H9 (cell line): ENCODE measurements at regions not wholly inside any gene's neighbourhood (a gene's known extent, or its start where the extent isn't known, plus 50 kb on each side); places are given as distances from the start of the nearest gene placed in this dataset.
A peak's percentile ranks its signal among the peaks of the same experiment; 100 is the strongest.

ENCODE experiments used
- DNase-seq: peaks from one replicate; pipeline ENCODE4 v3.0.0-alpha.2; 2017
- H2AFZ ChIP-seq: one replicate; pipeline ENCODE4 v1.6.1; 2013; ENCODE audit warnings: mild to moderate bottlenecking, low read length, control low read depth, moderate library complexity
- H2AK5ac ChIP-seq: 2 replicates; pipeline ENCODE4 v1.6.1; 2013; ENCODE audit warnings: low read length, control low read depth, mixed read lengths; ENCODE audit not compliant: insufficient read length
- H2BK120ac ChIP-seq: one replicate; pipeline ENCODE4 v1.6.1; 2013; ENCODE audit warnings: low read depth, mild to moderate bottlenecking, low read length, control low read depth, inconsistent platforms; ENCODE audit not compliant: poor library complexity, severe bottlenecking
- H2BK12ac ChIP-seq: 2 replicates; pipeline ENCODE4 v1.6.1; 2013; ENCODE audit warnings: low read length, control low read depth, mixed read lengths, low read depth; ENCODE audit not compliant: insufficient read length
- H2BK15ac ChIP-seq: 2 replicates; pipeline ENCODE4 v1.6.1; 2013; ENCODE audit warnings: low read depth, low read length, control low read depth
- H2BK20ac ChIP-seq: one replicate; pipeline ENCODE4 v1.6.1; 2013; ENCODE audit warnings: low read depth, mild to moderate bottlenecking, low read length, control low read depth, inconsistent platforms; ENCODE audit not compliant: poor library complexity, severe bottlenecking
- H2BK5ac ChIP-seq: 2 replicates; pipeline ENCODE4 v1.6.1; 2013; ENCODE audit warnings: low read length, control low read depth, mixed read lengths; ENCODE audit not compliant: insufficient read length
- H3K14ac ChIP-seq: 2 replicates; pipeline ENCODE4 v1.6.1; 2013; ENCODE audit warnings: low read length, control low read depth; ENCODE audit not compliant: insufficient read depth
- H3K18ac ChIP-seq: 2 replicates; pipeline ENCODE4 v1.6.1; 2013; ENCODE audit warnings: low read depth, mild to moderate bottlenecking, mixed read lengths, low read length, control low read depth; ENCODE audit not compliant: insufficient read length
- H3K23ac ChIP-seq: 2 replicates; pipeline ENCODE4 v1.6.1; 2013; ENCODE audit warnings: low read length, control low read depth, mixed read lengths, low read depth; ENCODE audit not compliant: insufficient read length
- H3K23me2 ChIP-seq: 2 replicates; pipeline ENCODE4 v1.6.1; 2013; ENCODE audit warnings: low read depth, mild to moderate bottlenecking, mixed read lengths, low read length, control low read depth; ENCODE audit not compliant: insufficient read length, poor library complexity, severe bottlenecking
- H3K27ac ChIP-seq: 2 replicates; pipeline ENCODE4 v1.5.1; 2013; ENCODE audit warnings: low read length, control low read depth, mixed read lengths, low read depth; ENCODE audit not compliant: insufficient read length
- H3K27me3 ChIP-seq: 2 replicates; pipeline ENCODE4 v1.6.1; 2013; ENCODE audit warnings: low read length, control low read depth, inconsistent platforms; ENCODE audit not compliant: insufficient read depth
- H3K4ac ChIP-seq: 2 replicates; pipeline ENCODE4 v1.6.1; 2013; ENCODE audit warnings: low read depth, mild to moderate bottlenecking, control low read depth, inconsistent platforms, low read length, moderate library complexity
- H3K4me1 ChIP-seq: 2 replicates; pipeline ENCODE4 v1.6.1; 2013; ENCODE audit warnings: low read length, control low read depth, inconsistent platforms; ENCODE audit not compliant: insufficient read depth
- H3K4me2 ChIP-seq: 2 replicates; pipeline ENCODE4 v1.6.1; 2013; ENCODE audit warnings: low read length, control low read depth, mixed read lengths; ENCODE audit not compliant: insufficient read length, insufficient read depth
- H3K56ac ChIP-seq: 2 replicates; pipeline ENCODE4 v1.6.1; 2013; ENCODE audit warnings: low read depth, mild to moderate bottlenecking, mixed read lengths, low read length, control low read depth; ENCODE audit not compliant: insufficient read length
- H3K79me1 ChIP-seq: 2 replicates; pipeline ENCODE4 v1.6.1; 2013; ENCODE audit warnings: low read depth, mild to moderate bottlenecking, moderate library complexity, low read length, control low read depth, inconsistent platforms; ENCODE audit not compliant: insufficient read depth, poor library complexity, severe bottlenecking
- H3K79me2 ChIP-seq: 2 replicates; pipeline ENCODE4 v1.6.1; 2013; ENCODE audit warnings: low read length, control low read depth, inconsistent platforms; ENCODE audit not compliant: insufficient read depth
- H3K9ac ChIP-seq: 2 replicates; pipeline ENCODE4 v1.6.1; 2013; ENCODE audit warnings: low read length, control low read depth, mixed read lengths; ENCODE audit not compliant: insufficient read length; ENCODE audit errors: extremely low read depth
- H3K9me3 ChIP-seq: one replicate; pipeline ENCODE4 v1.6.1; 2013; ENCODE audit warnings: low read depth, low read length, inconsistent platforms; ENCODE audit not compliant: control insufficient read depth
- H3T11ph ChIP-seq: one replicate; pipeline ENCODE4 v1.6.1; 2013; ENCODE audit warnings: mild to moderate bottlenecking, low read length, control low read depth, inconsistent platforms
- H4K20me1 ChIP-seq: one replicate; pipeline ENCODE4 v1.6.1; 2013; ENCODE audit not compliant: control insufficient read depth, insufficient read length, insufficient read depth
- H4K5ac ChIP-seq: 2 replicates; pipeline ENCODE4 v1.6.1; 2013; ENCODE audit warnings: low read depth, mild to moderate bottlenecking, mixed read lengths, low read length, control low read depth; ENCODE audit not compliant: insufficient read length
- H4K8ac ChIP-seq: replicated peaks from 2 replicates; pipeline ENCODE4 v1.6.1; 2013; ENCODE audit warnings: low read length, control low read depth, mixed read lengths, low read depth; ENCODE audit not compliant: insufficient read length
- H4K91ac ChIP-seq: 2 replicates; pipeline ENCODE4 v1.6.1; 2013; ENCODE audit warnings: low read depth, mild to moderate bottlenecking, moderate library complexity, mixed read lengths, low read length, control low read depth; ENCODE audit not compliant: insufficient read length
- H3K27ac Mint-ChIP-seq, 3 experiments: 2 replicates in 2 of 3; 3 replicates in 1 of 3; pipeline ENCODE4 v1.8.0; 2020 to 2021; ENCODE audit warnings: mixed read lengths in 3 of 3, mild to moderate bottlenecking in 1 of 3, moderate library complexity in 1 of 3
- H3K27me3 Mint-ChIP-seq: 2 replicates; pipeline ENCODE4 v1.8.0; 2021; ENCODE audit warnings: low read depth, mild to moderate bottlenecking, moderate library complexity, mixed read lengths
- H3K36me3 Mint-ChIP-seq, 3 experiments: 2 replicates in 2 of 3; 3 replicates in 1 of 3; pipeline ENCODE4 v1.8.0; 2020 to 2021; ENCODE audit warnings: low read depth in 3 of 3, mixed read lengths in 3 of 3; ENCODE audit not compliant: insufficient read depth in 1 of 3
- H3K4me1 Mint-ChIP-seq, 2 experiments: 2 replicates each; pipeline ENCODE4 v1.8.0; 2020; ENCODE audit warnings: mixed read lengths in 2 of 2
- H3K4me3 Mint-ChIP-seq, 2 experiments: 2 replicates in 1 of 2; 3 replicates in 1 of 2; pipeline ENCODE4 v1.8.0; 2020 to 2021; ENCODE audit warnings: mild to moderate bottlenecking in 2 of 2, mixed read lengths in 2 of 2, moderate library complexity in 1 of 2
- H3K9me3 Mint-ChIP-seq, 2 experiments: 2 replicates in 1 of 2; 3 replicates in 1 of 2; pipeline ENCODE4 v1.8.0; 2020; ENCODE audit warnings: mild to moderate bottlenecking in 2 of 2, mixed read lengths in 2 of 2, moderate library complexity in 1 of 2
- CTCF ChIP-seq: fragments of 200-600 bp; sonication (generic); conservative IDR thresholded peaks from 3 replicates; pipeline ENCODE4 v1.8.0; 2021; ENCODE audit warnings: antibody characterized with exemption, mild to moderate bottlenecking
- WGBS: extraction: QIAGEN DNeasy Blood & Tissue Kit; methylation state at CpG from one replicate; pipeline ENCODE4 v1.1.7; 2013; ENCODE audit warnings: missing lambda C conversion rate, low lambda C conversion rate, mixed read lengths; ENCODE audit not compliant: insufficient read length; ENCODE audit errors: extremely low coverage; 5-methylcytosine and 5-hydroxymethylcytosine counted together

GRCh38 chr7:21256310-21256877, 171.5 kb upstream of the SP4 start:
- H4K8ac ChIP-seq = no peak overlapping the region
- H2BK12ac ChIP-seq = no peak overlapping the region
- no peak overlapping the region for H2BK5ac ChIP-seq
- no peak overlapping the region for H2AK5ac ChIP-seq
- H3K14ac ChIP-seq = no peak overlapping the region
- H3K23me2 ChIP-seq = no peaks in the 10 kb centered on the region
- peaks cover 44% of the 10 kb centered on the region in 2 experiments for H3K4me1 Mint-ChIP-seq
- no peak overlapping the region for H3K4ac ChIP-seq
- no peak for DNase-seq
- no peak overlapping the region for H2BK120ac ChIP-seq
- no peaks in the 10 kb centered on the region; a peak in 1 of 7 replicates for H3K36me3 Mint-ChIP-seq
- no peaks in the 10 kb centered on the region for H3K79me1 ChIP-seq
- H3K27ac ChIP-seq = no peak overlapping the region
- no peak overlapping the region for H3T11ph ChIP-seq
- H3K18ac ChIP-seq = no peak overlapping the region
- H3K27me3 Mint-ChIP-seq = 0 out of 2 replicates have a peak, but pooled peaks cover 2% of the 10 kb centered on the region
- no peak overlapping the region for H3K23ac ChIP-seq
- no peak overlapping the region for H3K4me3 Mint-ChIP-seq
- peaks cover 1% of the 10 kb centered on the region; the same call in 1 of the 2 replicates for H3K4me1 ChIP-seq
- H4K5ac ChIP-seq = no peak overlapping the region
- H3K9ac ChIP-seq = no peak overlapping the region
- H4K91ac ChIP-seq = no peak overlapping the region
- no peak overlapping the region for H2BK15ac ChIP-seq
- no peak overlapping the region for H3K4me2 ChIP-seq
- H3K27me3 ChIP-seq = no peaks in the 10 kb centered on the region
- no CpG with 5 or more reads among the region's 3 CpGs for WGBS
- H2BK20ac ChIP-seq = no peak overlapping the region
- no peaks in the 10 kb centered on the region for H3K79me2 ChIP-seq
- no peaks in the 10 kb centered on the region; a peak in 1 of 5 replicates for H3K9me3 Mint-ChIP-seq
- no peaks in the 10 kb centered on the region for H3K9me3 ChIP-seq
- H3K27ac Mint-ChIP-seq = no peak overlapping the region
- TF ChIP-seq CTCF = peak; percentile 72
- H3K56ac ChIP-seq = no peak overlapping the region
- no peak overlapping the region for H2AFZ ChIP-seq
- no peaks in the 10 kb centered on the region for H4K20me1 ChIP-seq
